H54 (cell line): ENCODE measurements at regions not wholly inside any gene's neighbourhood (a gene's known extent, or its start where the extent isn't known, plus 50 kb on each side); places are given as distances from the start of the nearest gene placed in this dataset.

Source experiments
- DNase-seq: peaks from one replicate; pipeline ENCODE4 v3.0.0; 2011; ENCODE audit warnings: low spot score, mixed read lengths; ENCODE audit not compliant: insufficient read length
- FAIRE-seq: peaks from 3 replicates; lab custom pipeline; 2011; peaks lifted over from hg19 to GRCh38; lab: Jason Lieb, UNC
- POLR2A ChIP-seq: IDR thresholded peaks from 2 replicates; pipeline ENCODE4 v1.6.1; 2011; ENCODE audit warnings: low read depth, mild to moderate bottlenecking, low read length

- FAIRE-seq, result no peak
- TF ChIP-seq POLR2A, result no peak
- DNase-seq, result no peak
These were observed 117.5 kb upstream of the TMPRSS2 start for GRCh38 chr21:41625428-41625827.

GRCh38 chr21:41624674-41625310, 116.8 kb upstream of the TMPRSS2 start:
- DNase-seq (no peak), FAIRE-seq (no peak)
- no peak for TF ChIP-seq POLR2A

- DNase-seq (no peak), FAIRE-seq (no peak)
- TF ChIP-seq POLR2A, result no peak
These were observed 116.0 kb upstream of the TMPRSS2 start for GRCh38 chr21:41623945-41624344.

- TF ChIP-seq POLR2A, result no peak
- DNase-seq, result peak; percentile 49
- no peak for FAIRE-seq
These were observed 115.0 kb upstream of the TMPRSS2 start for GRCh38 chr21:41622831-41623548.

GRCh38 chr21:41622201-41622600, 114.2 kb upstream of the TMPRSS2 start:
- TF ChIP-seq POLR2A, result no peak
- DNase-seq, result no peak
- FAIRE-seq, result no peak

GRCh38 chr21:41621513-41621912, 113.6 kb upstream of the TMPRSS2 start:
- no peak for FAIRE-seq
- TF ChIP-seq POLR2A, result no peak
- DNase-seq, result no peak

- no peak for FAIRE-seq
- no peak for DNase-seq
- TF ChIP-seq POLR2A, result no peak
These were observed 113.0 kb upstream of the TMPRSS2 start for GRCh38 chr21:41620982-41621381.

GRCh38 chr21:41620541-41620940, 112.6 kb upstream of the TMPRSS2 start:
- no peak for FAIRE-seq

GRCh38 chr21:41616031-41616591, 108.2 kb upstream of the TMPRSS2 start:
- peak; percentile 32; the same call in 1 of the 2 replicates for TF ChIP-seq POLR2A
- FAIRE-seq (no peak), DNase-seq (peak; percentile 38)

More at GRCh38 chr21:41620541-41620940, 112.6 kb upstream of the TMPRSS2 start:
- no peak for TF ChIP-seq POLR2A
- DNase-seq, result no peak

GRCh38 chr21:41615613-41616012, 107.7 kb upstream of the TMPRSS2 start:
- FAIRE-seq (no peak), DNase-seq (peak; percentile 70)
- TF ChIP-seq POLR2A, result no peak

- FAIRE-seq (no peak), DNase-seq (no peak)
- TF ChIP-seq POLR2A, result no peak
These were observed 106.6 kb upstream of the TMPRSS2 start for GRCh38 chr21:41614511-41614910.

GRCh38 chr21:41613533-41613909, 105.6 kb upstream of the TMPRSS2 start:
- DNase-seq (no peak), FAIRE-seq (no peak)
- no peak for TF ChIP-seq POLR2A

- 0 out of 2 replicates have a peak, but pooled peaks have one; percentile 15 for TF ChIP-seq POLR2A
- no peak for FAIRE-seq
- DNase-seq, result peak; percentile 89
These were observed 104.9 kb upstream of the TMPRSS2 start for GRCh38 chr21:41612674-41613532.
